Small intestine (tissue), 7 donors: ENCODE measurements at regions not wholly inside any gene's neighbourhood (a gene's known extent, or its start where the extent isn't known, plus 50 kb on each side); places are given as distances from the start of the nearest gene placed in this dataset.
A peak's percentile ranks its signal among the peaks of the same experiment; 100 is the strongest.
"Not testable (repeated sequence)": the region's sequence is repeated elsewhere in the genome, so short reads cannot be mapped to it uniquely, and the experiment has no call there.

Experiments
- DNase-seq, 2 donors: peaks; one replicate each; pipeline versions ENCODE4 v3.0.0 to v3.0.0-alpha.2; 2013
- FAIRE-seq: peaks from 2 replicates; lab custom pipeline; 2012; peaks lifted over from hg19 to GRCh38; lab: Jason Lieb, UNC
- H3K27ac ChIP-seq, 3 donors: one replicate each; pipeline ENCODE4 v1.5.1; 2013; ENCODE audit warnings: low read length in 2 of 3, mild to moderate bottlenecking in 2 of 3, control low read depth in 1 of 3, inconsistent platforms in 1 of 3, low read depth in 1 of 3, moderate library complexity in 1 of 3
- H3K27me3 ChIP-seq, 3 donors: one replicate each; pipeline ENCODE4 v1.6.1; 2013; ENCODE audit warnings: low read length in 3 of 3, inconsistent platforms in 1 of 3; ENCODE audit not compliant: control insufficient read depth in 3 of 3, insufficient read depth in 3 of 3
- H3K36me3 ChIP-seq, 3 donors: one replicate each; pipeline ENCODE4 v1.6.1; 2013; ENCODE audit warnings: low read length in 3 of 3, inconsistent platforms in 1 of 3, low read depth in 1 of 3, mild to moderate bottlenecking in 1 of 3, moderate library complexity in 1 of 3; ENCODE audit not compliant: control insufficient read depth in 3 of 3, insufficient read depth in 2 of 3
- H3K4me1 ChIP-seq, 3 donors: one replicate each; pipeline ENCODE4 v1.6.1; 2013; ENCODE audit warnings: low read length in 2 of 3, inconsistent platforms in 1 of 3, low read depth in 1 of 3, mild to moderate bottlenecking in 1 of 3, moderate library complexity in 1 of 3; ENCODE audit not compliant: control insufficient read depth in 3 of 3, insufficient read depth in 2 of 3
- H3K4me3 ChIP-seq, 3 donors: one replicate each; pipeline ENCODE4 v1.5.1; 2013; ENCODE audit warnings: low read length in 3 of 3, control low read depth in 1 of 3, inconsistent platforms in 1 of 3, low read depth in 1 of 3, mild to moderate bottlenecking in 1 of 3, moderate library complexity in 1 of 3
- H3K9me3 ChIP-seq, 2 donors: one replicate each; pipeline ENCODE4 v1.6.1; 2013; ENCODE audit warnings: low read depth in 1 of 2, low read length in 1 of 2; ENCODE audit not compliant: control insufficient read depth in 2 of 2, insufficient read depth in 1 of 2
- WGBS, 3 donors: extraction: QIAGEN DNeasy Blood & Tissue Kit; methylation state at CpG; one replicate each; pipeline ENCODE4 v1.1.7; 2013; 5-methylcytosine and 5-hydroxymethylcytosine counted together
- donor health status: healthy with polysubstance abuse.
- donor health status: control.
- donor health status: control.
- donor health status: Bipolar disorder and iron deficiency.
- donor health status: healthy.

DNA sequence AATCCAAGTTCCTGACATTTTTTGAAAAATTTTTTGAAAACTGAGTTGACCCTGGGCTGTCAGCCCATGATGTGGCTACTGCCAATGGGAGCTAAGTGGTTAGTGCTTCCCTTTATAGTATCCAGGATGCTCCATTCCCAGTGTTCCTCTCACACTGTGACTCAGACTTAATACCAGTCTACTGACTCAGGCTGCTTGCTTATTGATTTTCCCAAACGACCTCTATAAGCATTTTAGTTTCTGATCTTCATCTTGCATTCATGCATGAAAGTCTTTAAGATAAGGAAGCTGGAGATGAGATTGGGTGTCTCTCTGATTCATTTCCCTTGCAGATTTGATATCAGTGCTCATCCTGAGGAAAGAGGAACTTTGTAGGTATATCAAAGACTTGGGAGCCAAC is 560.0 kb downstream of the TBC1D32 start:
- WGBS, 3 donors: 14 to 48% (median 25%) methylated on average over 1 of the region's 1 CpG
- Histone ChIP-seq H3K4me3 (no peak overlapping the region), H3K9me3 (peaks cover 0 to 7% of the 10 kb centered on the region in 2 donors), H3K4me1 (no peaks in the 10 kb centered on the region), H3K36me3 (no peaks in the 10 kb centered on the region), H3K27ac (no peak overlapping the region), H3K27me3 (no peaks in the 10 kb centered on the region)
- FAIRE-seq (no peak), DNase-seq (no peak)

DNA sequence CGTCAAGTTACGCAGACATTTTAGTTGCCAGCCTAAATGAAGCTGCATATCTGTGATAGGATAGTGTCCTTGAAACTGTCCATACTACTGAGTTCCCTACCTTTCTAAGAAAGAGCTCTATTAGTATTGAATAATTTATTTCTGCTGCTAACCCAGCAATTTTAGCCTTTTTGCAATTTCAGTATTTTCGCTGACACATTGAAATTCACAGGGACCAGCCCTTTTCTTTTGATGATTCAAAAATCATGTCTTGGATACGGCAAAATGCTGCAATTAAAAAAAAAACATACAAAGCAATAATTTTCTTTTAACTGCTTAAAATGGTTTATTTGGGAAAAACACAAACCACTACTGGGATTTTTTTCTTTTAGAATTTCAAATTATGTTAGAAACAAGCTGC is 563.3 kb downstream of the TBC1D32 start:
- Histone ChIP-seq H3K36me3 (no peaks in the 10 kb centered on the region), H3K27me3 (no peaks in the 10 kb centered on the region), H3K4me1 (no peaks in the 10 kb centered on the region), H3K9me3 (no peaks in the 10 kb centered on the region), H3K27ac (no peak overlapping the region), H3K4me3 (no peak overlapping the region)
- DNase-seq (no peak), FAIRE-seq (no peak)
- 88 to 89% (median 88%) methylated on average over 4 of the region's 4 CpGs for WGBS, 3 donors

DNA sequence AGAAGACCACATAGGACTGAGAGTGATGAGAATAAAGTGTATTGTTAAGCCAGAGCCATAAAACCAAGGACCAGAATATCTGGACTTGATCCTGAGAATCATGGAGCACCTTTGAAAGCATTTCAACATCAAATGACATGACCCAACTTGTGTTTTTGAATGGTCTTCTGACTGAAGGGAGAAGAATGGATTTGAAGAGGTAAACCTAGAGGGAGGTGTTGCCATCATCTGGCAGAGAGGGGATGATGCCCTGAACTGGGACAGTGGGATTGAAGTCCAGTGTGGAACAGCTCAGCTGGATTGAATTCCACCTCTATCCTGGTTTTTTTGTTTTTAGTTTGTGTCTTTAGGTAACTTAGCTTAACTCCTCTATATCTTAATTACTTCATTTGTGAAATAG is 570.0 kb downstream of the TBC1D32 start:
- H3K36me3 ChIP-seq: no peaks in the 10 kb centered on the region
- no peak overlapping the region for H3K4me3 ChIP-seq
- no peaks in the 10 kb centered on the region for H3K9me3 ChIP-seq
- no peaks in the 10 kb centered on the region for H3K4me1 ChIP-seq
- H3K27ac ChIP-seq: no peak overlapping the region
- H3K27me3 ChIP-seq: no peaks in the 10 kb centered on the region
- FAIRE-seq (no peak), DNase-seq (no peak)

DNA sequence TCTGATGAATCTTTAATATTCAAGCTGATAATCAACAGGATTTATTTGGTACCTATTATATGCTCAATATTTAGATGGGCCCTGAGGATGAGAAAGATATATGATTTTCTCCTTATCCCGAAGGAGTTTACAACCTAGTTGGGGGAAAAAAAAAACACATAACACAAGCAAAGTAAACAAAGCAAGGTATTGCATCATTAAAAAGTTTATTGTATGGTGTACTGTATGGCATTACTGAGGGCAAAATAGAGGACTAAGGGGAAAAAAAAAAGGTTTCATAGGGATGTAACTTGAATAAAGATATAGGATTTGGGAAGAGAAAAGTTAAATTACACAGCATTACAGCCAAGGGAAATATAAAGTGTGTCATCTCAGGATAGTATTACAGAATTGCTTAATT is 574.7 kb downstream of the TBC1D32 start:
- Histone ChIP-seq H3K27me3 (no peaks in the 10 kb centered on the region), H3K4me1 (no peaks in the 10 kb centered on the region), H3K4me3 (no peak overlapping the region), H3K36me3 (no peaks in the 10 kb centered on the region), H3K27ac (no peak overlapping the region), H3K9me3 (no peaks in the 10 kb centered on the region)
- DNase-seq: no peak
- 29 to 65% (median 37%) methylated on average over 1 of the region's 1 CpG for WGBS, 3 donors
- FAIRE-seq: no peak

DNA sequence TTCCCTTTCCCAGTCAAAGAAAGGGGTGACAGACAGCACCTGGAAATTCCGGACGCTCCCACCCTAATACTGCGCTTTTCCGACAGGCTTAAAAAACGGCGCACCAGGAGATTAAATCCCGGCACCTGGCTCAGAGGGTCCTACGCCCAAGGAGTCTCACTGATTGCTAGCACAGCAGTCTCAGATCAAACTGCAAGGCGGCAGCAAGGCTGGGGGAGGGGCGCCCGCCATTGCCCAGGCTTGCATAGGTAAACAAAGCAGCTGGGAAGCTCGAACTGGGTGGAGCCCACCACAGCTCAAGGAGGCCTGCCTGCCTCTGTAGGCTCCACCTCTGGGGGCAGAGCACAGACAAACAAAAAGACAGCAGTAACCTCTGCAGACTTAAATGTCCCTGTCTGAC is 585.7 kb downstream of the TBC1D32 start:
- H3K36me3 ChIP-seq, FAIRE-seq: not testable (repeated sequence)
- 60 to 69% (median 62%) methylated on average over 10 to 12 of the region's 12 CpGs for WGBS, 3 donors

DNA sequence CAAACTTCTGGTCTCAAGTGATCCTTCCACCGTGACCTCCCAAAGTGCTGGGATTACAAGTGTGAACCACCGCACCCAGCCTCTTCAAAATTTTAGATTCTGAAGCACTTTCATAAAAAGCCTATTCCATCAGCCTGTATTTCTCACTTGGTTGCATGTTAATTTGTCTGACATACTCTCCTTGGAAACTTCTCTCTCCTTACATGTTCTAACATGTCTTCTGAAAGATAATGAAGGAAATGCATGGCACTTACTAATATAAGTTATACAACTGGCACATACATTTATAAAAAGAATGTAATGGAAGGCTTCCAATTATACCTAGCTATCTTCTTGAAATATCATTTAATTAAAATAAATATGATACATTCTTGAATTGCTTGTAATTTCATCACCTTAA is 597.5 kb downstream of the TBC1D32 start:
- Histone ChIP-seq H3K36me3 (no peaks in the 10 kb centered on the region), H3K4me1 (no peaks in the 10 kb centered on the region), H3K4me3 (no peak overlapping the region), H3K27me3 (no peaks in the 10 kb centered on the region), H3K27ac (no peak overlapping the region), H3K9me3 (peaks cover 0 to 5% of the 10 kb centered on the region in 2 donors)
- WGBS, 3 donors: 89 to 95% (median 93%) methylated on average over 2 of the region's 2 CpGs
- peak; percentile 30 for FAIRE-seq
- no peak for DNase-seq

More for the DNA sequence above, 585.7 kb downstream of the TBC1D32 start:
- not testable (repeated sequence) for H3K4me3 ChIP-seq, H3K9me3 ChIP-seq, H3K4me1 ChIP-seq, H3K27ac ChIP-seq, H3K27me3 ChIP-seq, DNase-seq

DNA sequence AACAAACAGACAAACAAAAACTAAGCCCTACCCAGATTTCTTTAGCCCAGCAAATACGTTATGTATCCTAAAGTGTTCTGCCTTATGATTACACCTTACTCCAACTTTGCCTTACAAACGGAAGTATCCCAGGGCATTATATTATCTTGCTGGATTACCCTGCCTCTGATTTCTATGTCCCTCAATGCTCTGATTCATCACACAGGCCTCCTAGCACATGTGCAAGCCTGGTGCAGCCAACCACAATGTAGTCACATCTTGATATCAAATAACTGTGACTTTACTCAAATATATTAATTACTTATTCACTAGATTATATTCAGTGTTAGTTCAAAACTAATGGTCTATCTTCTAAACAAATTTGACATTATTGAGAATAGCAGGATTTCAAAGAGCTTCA is 598.6 kb downstream of the TBC1D32 start:
- FAIRE-seq: no peak
- peaks cover 0 to 7% of the 10 kb centered on the region in 2 donors for H3K9me3 ChIP-seq
- 47 to 65% (median 59%) methylated on average over 2 of the region's 2 CpGs for WGBS, 3 donors
- no peak overlapping the region for H3K27ac ChIP-seq
- DNase-seq: no peak
- H3K27me3 ChIP-seq: no peaks in the 10 kb centered on the region
- H3K36me3 ChIP-seq: no peaks in the 10 kb centered on the region
- H3K4me1 ChIP-seq: no peaks in the 10 kb centered on the region
- H3K4me3 ChIP-seq: no peak overlapping the region

DNA sequence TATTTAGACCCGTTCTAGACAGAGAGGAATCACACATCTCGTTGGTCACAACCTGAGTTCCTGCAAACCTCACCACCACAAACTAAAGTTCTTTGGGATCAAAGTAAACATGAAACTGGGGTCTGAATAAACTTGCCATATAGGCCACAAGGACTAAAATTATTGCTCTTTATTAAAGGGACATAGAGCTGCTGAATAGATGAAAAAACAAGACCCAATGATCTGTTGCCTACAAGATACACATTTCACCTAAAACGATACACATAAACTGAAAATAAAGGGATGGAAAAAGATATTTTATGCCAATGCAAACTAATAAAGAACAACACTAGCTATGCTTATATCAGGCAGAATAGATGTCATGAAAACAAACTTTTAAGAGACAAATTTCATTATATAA is 623.0 kb downstream of the TBC1D32 start:
- H3K9me3 ChIP-seq: peaks cover 2 to 15% of the 10 kb centered on the region in 2 donors
- no peak overlapping the region for H3K4me3 ChIP-seq
- H3K36me3 ChIP-seq: no peaks in the 10 kb centered on the region
- no peak for DNase-seq
- H3K27me3 ChIP-seq: no peaks in the 10 kb centered on the region
- WGBS, 3 donors: 76 to 86% (median 82%) methylated on average over 3 of the region's 3 CpGs
- no peaks in the 10 kb centered on the region for H3K4me1 ChIP-seq
- H3K27ac ChIP-seq: no peak overlapping the region
- no peak for FAIRE-seq

DNA sequence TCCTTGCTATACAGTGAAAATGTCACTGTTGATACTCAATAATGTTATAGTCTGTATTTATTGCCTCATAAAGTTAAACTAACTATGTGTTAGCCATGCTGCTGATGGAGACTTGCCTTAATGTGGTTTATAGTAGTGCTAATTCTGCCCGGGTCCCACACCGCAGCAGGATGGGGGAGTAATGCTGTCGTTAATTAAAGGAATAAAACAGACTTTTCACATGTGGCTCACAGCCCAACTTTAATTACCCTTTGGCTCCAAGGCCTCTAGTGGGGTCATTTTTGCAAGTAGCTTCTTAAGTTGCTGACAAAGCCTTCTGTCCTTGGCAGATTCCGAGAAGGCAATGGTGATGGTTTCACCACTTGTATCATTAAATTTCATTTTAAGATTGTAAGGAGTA is 634.3 kb downstream of the TBC1D32 start:
- H3K4me1 ChIP-seq: no peaks in the 10 kb centered on the region
- no peak for DNase-seq
- WGBS, 3 donors: 71 to 87% (median 79%) methylated on average over 4 of the region's 4 CpGs
- no peak overlapping the region for H3K27ac ChIP-seq
- no peak overlapping the region for H3K4me3 ChIP-seq
- no peaks in the 10 kb centered on the region for H3K36me3 ChIP-seq
- no peaks in the 10 kb centered on the region for H3K9me3 ChIP-seq
- FAIRE-seq: no peak
- no peaks in the 10 kb centered on the region for H3K27me3 ChIP-seq
